Panc1 (cell line): ENCODE measurements at regions not wholly inside any gene's neighbourhood (a gene's known extent, or its start where the extent isn't known, plus 50 kb on each side); places are given as distances from the start of the nearest gene placed in this dataset.

ENCODE experiments used
- ATAC-seq: fragments of 200-7000 bp; cut with Tn5 transposase; 2 replicates; pipeline ENCODE4 v1.9.1; 2020; ENCODE audit warnings: mild to moderate bottlenecking, moderate library complexity
- BruUV-seq: library from RNA; stranded (reverse); fragments of 400-500 nt; replicated peaks from 2 replicates; lab custom pipeline; 2021; lab: Mats Ljungman, UMichigan
- CTCF ChIA-PET: fragments of 300-600 bp; sonication (Branson Sonifier 250); formaldehyde crosslinking; loops from one replicate; lab custom pipeline; 2022; ENCODE audit warnings: antibody characterized with exemption; lab: Charles Lee
- POLR2A ChIA-PET: fragments of 300-600 bp; sonication (Branson Sonifier 250); formaldehyde crosslinking; loops from one replicate; lab custom pipeline; 2022; ENCODE audit warnings: antibody characterized with exemption; lab: Charles Lee
- DNase-seq: peaks from one replicate; pipeline ENCODE4 v3.0.0-alpha.2; 2010; ENCODE audit warnings: low read depth, low spot score
- H3K27ac ChIP-seq: 2 replicates; pipeline ENCODE4 v1.5.1; 2011; ENCODE audit warnings: mild to moderate bottlenecking, low read length, inconsistent platforms
- H3K27me3 ChIP-seq: fragments of 200-500 bp; sonication (Bioruptor generic); 2 replicates; pipeline ENCODE4 v1.6.0; 2014; ENCODE audit warnings: low read length, inconsistent platforms; ENCODE audit not compliant: control insufficient read depth, insufficient read depth
- H3K36me3 ChIP-seq: fragments of 200-500 bp; sonication (Bioruptor generic); 2 replicates; pipeline ENCODE4 v1.5.1; 2014; ENCODE audit warnings: inconsistent platforms, mild to moderate bottlenecking, low read length, moderate library complexity; ENCODE audit not compliant: control insufficient read depth, insufficient read depth
- H3K4me1 ChIP-seq: 2 replicates; pipeline ENCODE4 v1.5.1; 2011; ENCODE audit warnings: inconsistent platforms, mild to moderate bottlenecking, low read length, moderate library complexity; ENCODE audit not compliant: control insufficient read depth, insufficient read depth
- H3K4me3 ChIP-seq, 2 experiments: 2 replicates each; pipeline ENCODE4 v1.5.1; 2011 to 2012; ENCODE audit warnings: low read depth in 2 of 2, low read length in 2 of 2, mild to moderate bottlenecking in 2 of 2, inconsistent platforms in 1 of 2, moderate library complexity in 1 of 2
- H3K9me3 ChIP-seq: fragments of 200-500 bp; sonication (Bioruptor generic); 2 replicates; pipeline ENCODE4 v1.5.1; 2014; ENCODE audit warnings: low read depth, mild to moderate bottlenecking, inconsistent platforms, low read length, moderate library complexity; ENCODE audit not compliant: control insufficient read depth, insufficient read depth
- CTCF ChIP-seq: fragments of 450-650 bp; IDR thresholded peaks from 2 replicates; pipeline ENCODE4 v1.5.1; 2017; ENCODE audit warnings: mild to moderate bottlenecking
- POLR2AphosphoS5 ChIP-seq: IDR thresholded peaks from 2 replicates; pipeline ENCODE4 v1.6.1; 2012; ENCODE audit warnings: mild to moderate bottlenecking, low read depth, low read length, moderate library complexity
- REST ChIP-seq, 2 experiments: IDR thresholded peaks; 2 replicates each; pipeline ENCODE4 v1.6.1; 2011 to 2012; ENCODE audit warnings: low read depth in 2 of 2, control low read depth in 1 of 2, low read length in 1 of 2, mild to moderate bottlenecking in 1 of 2, moderate library complexity in 1 of 2; ENCODE audit not compliant: insufficient read depth in 1 of 2
- SIN3A ChIP-seq: IDR thresholded peaks from 2 replicates; pipeline ENCODE4 v1.6.1; 2012; ENCODE audit warnings: low read depth, mild to moderate bottlenecking, low read length, moderate library complexity, borderline replicate concordance; ENCODE audit not compliant: insufficient read depth
- TCF7L2 ChIP-seq: IDR thresholded peaks from 2 replicates; pipeline ENCODE4 v1.6.1; 2011; ENCODE audit warnings: mild to moderate bottlenecking, low read depth, low read length, inconsistent platforms
- in situ Hi-C: cut with HindIII; loops from 2 replicates; pipeline ENCODE4 v1.10.0; 2016; ENCODE audit warnings: low sequenced_read_pairs, low pct_unique_long_range_greater_than_20kb
- intact Hi-C: fragments of 100-400 bp; cut with micrococcal nuclease; formaldehyde crosslinking; loops from one replicate; pipeline ENCODE4 v1.10.0; 2022; ENCODE audit not compliant: unreplicated experiment

GRCh38 chr5:118605761-118606160, 382.6 kb downstream of the DTWD2 start:
- Histone ChIP-seq H3K36me3 (no peaks in the 10 kb centered on the region), H3K27ac (no peak overlapping the region), H3K9me3 (no peaks in the 10 kb centered on the region), H3K27me3 (no peaks in the 10 kb centered on the region), H3K4me1 (no peaks in the 10 kb centered on the region; the same call in 1 of the 2 replicates), H3K4me3 (no peak overlapping the region)
- no peak for ATAC-seq
- BruUV-seq, result no TSS peak
- ChIA-PET POLR2A (no interaction called here), CTCF (no interaction called here)
- no peak for DNase-seq
- TF ChIP-seq SIN3A (no peak), REST (IDR thresholded peaks at IDR 0.05; ENCODE audit: insufficient read depth in 1 of 2, low read depth in 2 of 2, low read length in 1 of 2) (no peak), CTCF (no peak), TCF7L2 (no peak), POLR2AphosphoS5 (no peak)
- in situ Hi-C loops, result no loop called here
- intact Hi-C loops, result no loop called here

GRCh38 chr5:118604106-118604505, 384.2 kb downstream of the DTWD2 start:
- Histone ChIP-seq H3K4me1 (no peaks in the 10 kb centered on the region; the same call in 1 of the 2 replicates), H3K4me3 (no peak overlapping the region), H3K27ac (no peak overlapping the region), H3K36me3 (no peaks in the 10 kb centered on the region), H3K27me3 (no peaks in the 10 kb centered on the region), H3K9me3 (no peaks in the 10 kb centered on the region)
- intact Hi-C loops, result no loop called here
- no peak for TF ChIP-seq TCF7L2
- DNase-seq, result no peak
- ATAC-seq, result no peak
- ChIA-PET CTCF (no interaction called here), POLR2A (no interaction called here)
- no TSS peak for BruUV-seq
- in situ Hi-C loops, result no loop called here

GRCh38 chr5:118603278-118603677, 385.1 kb downstream of the DTWD2 start:
- BruUV-seq, result no TSS peak
- Histone ChIP-seq H3K27ac (no peak overlapping the region), H3K27me3 (no peaks in the 10 kb centered on the region), H3K4me1 (no peaks in the 10 kb centered on the region; the same call in 1 of the 2 replicates), H3K4me3 (no peak overlapping the region), H3K9me3 (no peaks in the 10 kb centered on the region), H3K36me3 (no peaks in the 10 kb centered on the region)
- no peak for ATAC-seq
- intact Hi-C loops, result no loop called here
- in situ Hi-C loops, result no loop called here
- TF ChIP-seq SIN3A (no peak), POLR2AphosphoS5 (no peak), CTCF (no peak), TCF7L2 (no peak), REST (IDR thresholded peaks at IDR 0.05; ENCODE audit: insufficient read depth in 1 of 2, low read depth in 2 of 2, low read length in 1 of 2) (no peak)
- CTCF ChIA-PET, result no interaction called here
- POLR2A ChIA-PET, result no interaction called here
- no peak for DNase-seq
